Peyer's patch (tissue), 4 donors: ENCODE measurements at regions not wholly inside any gene's neighbourhood (a gene's known extent, or its start where the extent isn't known, plus 50 kb on each side); places are given as distances from the start of the nearest gene placed in this dataset.

ENCODE experiments used
- POLR2A ChIP-seq, 2 donors: fragments of 450-650 bp; IDR thresholded peaks; one replicate each; pipeline ENCODE4 v1.5.1; 2017; ENCODE audit warnings: antibody characterized with exemption in 2 of 2, mild to moderate bottlenecking in 2 of 2, moderate library complexity in 2 of 2
- TF ChIP-seq, protein P1 (sequence below), 6 experiments: fragments of 450-650 bp in 4 of 6; fragments of 200-600 bp in 2 of 6; sonication (generic) in 1 of 6; IDR thresholded peaks; one replicate each; pipeline ENCODE4 v1.5.1; 2017 to 2019; ENCODE audit warnings: antibody characterized with exemption in 6 of 6, mild to moderate bottlenecking in 3 of 6, moderate library complexity in 1 of 6

DNA sequence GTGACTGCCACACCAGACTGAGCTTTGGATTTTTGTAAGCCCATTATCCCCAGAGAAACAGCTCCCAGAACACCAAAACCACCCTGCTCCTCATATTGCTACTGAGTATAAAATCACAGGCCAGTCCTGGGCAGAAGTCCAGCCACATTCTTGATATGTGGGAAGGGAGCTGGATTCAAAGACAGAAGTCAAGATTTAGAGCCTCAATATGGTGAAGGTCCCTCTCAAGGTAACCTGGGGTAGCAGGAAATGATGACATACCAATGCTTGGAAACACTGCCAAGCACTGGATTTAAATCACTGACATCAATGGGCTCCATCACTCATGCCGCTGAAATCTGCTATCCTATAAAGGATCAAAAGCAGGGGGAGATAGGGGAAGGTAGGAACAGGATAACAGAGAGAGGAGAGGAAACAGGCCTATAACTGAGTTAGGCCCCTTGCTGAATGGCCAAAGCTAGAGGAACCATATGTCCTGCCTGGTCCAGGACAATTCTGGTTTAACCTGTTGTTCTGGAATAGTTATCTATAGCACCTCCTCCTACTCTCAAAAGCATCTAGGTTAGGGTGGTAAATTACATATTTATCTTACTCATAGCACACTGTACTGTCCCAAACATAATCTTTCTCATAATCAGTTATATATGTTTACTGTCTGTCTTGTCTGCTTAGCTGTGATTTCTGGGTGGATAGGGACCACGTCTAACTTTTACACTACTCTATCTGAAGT lies 83.7 kb upstream of the NHS start:
- TF ChIP-seq, protein P1, sequence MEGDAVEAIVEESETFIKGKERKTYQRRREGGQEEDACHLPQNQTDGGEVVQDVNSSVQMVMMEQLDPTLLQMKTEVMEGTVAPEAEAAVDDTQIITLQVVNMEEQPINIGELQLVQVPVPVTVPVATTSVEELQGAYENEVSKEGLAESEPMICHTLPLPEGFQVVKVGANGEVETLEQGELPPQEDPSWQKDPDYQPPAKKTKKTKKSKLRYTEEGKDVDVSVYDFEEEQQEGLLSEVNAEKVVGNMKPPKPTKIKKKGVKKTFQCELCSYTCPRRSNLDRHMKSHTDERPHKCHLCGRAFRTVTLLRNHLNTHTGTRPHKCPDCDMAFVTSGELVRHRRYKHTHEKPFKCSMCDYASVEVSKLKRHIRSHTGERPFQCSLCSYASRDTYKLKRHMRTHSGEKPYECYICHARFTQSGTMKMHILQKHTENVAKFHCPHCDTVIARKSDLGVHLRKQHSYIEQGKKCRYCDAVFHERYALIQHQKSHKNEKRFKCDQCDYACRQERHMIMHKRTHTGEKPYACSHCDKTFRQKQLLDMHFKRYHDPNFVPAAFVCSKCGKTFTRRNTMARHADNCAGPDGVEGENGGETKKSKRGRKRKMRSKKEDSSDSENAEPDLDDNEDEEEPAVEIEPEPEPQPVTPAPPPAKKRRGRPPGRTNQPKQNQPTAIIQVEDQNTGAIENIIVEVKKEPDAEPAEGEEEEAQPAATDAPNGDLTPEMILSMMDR (IDR thresholded peaks at IDR 0.05), result no peak
- TF ChIP-seq POLR2A (IDR thresholded peaks at IDR 0.05), result no peak
